ENCODE measurements at regions not wholly inside any gene's neighbourhood (a gene's known extent, or its start where the extent isn't known, plus 50 kb on each side); places are given as distances from the start of the nearest gene placed in this dataset.
"Not testable (repeated sequence)": the region's sequence is repeated elsewhere in the genome, so short reads cannot be mapped to it uniquely, and the experiment has no call there.

- intact Hi-C loops (cut with DNase I), result no loop called here
- Histone ChIP-seq H3K9me3 (no peaks in the 10 kb centered on the region), H3K4me1 (no peaks in the 10 kb centered on the region), H3K27ac (no peak overlapping the region), H3K36me3 (no peaks in the 10 kb centered on the region), H3K27me3 (no peaks in the 10 kb centered on the region), H3K4me3 (no peak overlapping the region)
- ATAC-seq (no peak), DNase-seq (no peak)
- no peak for TF ChIP-seq CTCF (IDR thresholded peaks at IDR 0.05)
Observed at GRCh38 chr7:52340067-52340466, 695.4 kb upstream of the POM121L12 start.

GRCh38 chr7:52328328-52328727 lies 707.1 kb upstream of the POM121L12 start:
- H3K27ac ChIP-seq; DNase-seq; H3K4me1 ChIP-seq; H3K27me3 ChIP-seq; intact Hi-C loops (cut with DNase I); ATAC-seq; H3K9me3 ChIP-seq; H3K36me3 ChIP-seq; H3K4me3 ChIP-seq: not testable (repeated sequence)

GRCh38 chr7:52325237-52325636 lies 710.2 kb upstream of the POM121L12 start:
- H3K27me3 ChIP-seq, result no peaks in the 10 kb centered on the region
- H3K4me3 ChIP-seq, result no peak overlapping the region
- no peak overlapping the region for H3K27ac ChIP-seq
- H3K36me3 ChIP-seq, result no peaks in the 10 kb centered on the region
- DNase-seq (no peak), ATAC-seq (no peak)
- TF ChIP-seq CTCF (IDR thresholded peaks at IDR 0.05), result no peak
- H3K4me1 ChIP-seq, result no peaks in the 10 kb centered on the region
- intact Hi-C loops (cut with DNase I), result no loop called here
- H3K9me3 ChIP-seq, result no peaks in the 10 kb centered on the region

GRCh38 chr7:52323202-52323746 lies 712.2 kb upstream of the POM121L12 start:
- DNase-seq (no peak), ATAC-seq (no peak)
- H3K9me3 ChIP-seq, result no peaks in the 10 kb centered on the region
- no peaks in the 10 kb centered on the region for H3K4me1 ChIP-seq
- H3K4me3 ChIP-seq, result no peak overlapping the region
- H3K36me3 ChIP-seq, result no peaks in the 10 kb centered on the region
- H3K27ac ChIP-seq, result no peak overlapping the region
- intact Hi-C loops (cut with DNase I), result no loop called here
- H3K27me3 ChIP-seq, result no peaks in the 10 kb centered on the region
- TF ChIP-seq CTCF (IDR thresholded peaks at IDR 0.05), result no peak

- DNase-seq, result no peak
- no peak overlapping the region for H3K27ac ChIP-seq
- H3K27me3 ChIP-seq, result no peaks in the 10 kb centered on the region
- H3K4me1 ChIP-seq, result no peaks in the 10 kb centered on the region
- no peak overlapping the region for H3K4me3 ChIP-seq
- TF ChIP-seq CTCF (IDR thresholded peaks at IDR 0.05), result no peak
- no peaks in the 10 kb centered on the region for H3K36me3 ChIP-seq
- intact Hi-C loops (cut with DNase I), result no loop called here
- ATAC-seq, result no peak
- no peaks in the 10 kb centered on the region for H3K9me3 ChIP-seq
Observed at GRCh38 chr7:52320610-52321009, 714.8 kb upstream of the POM121L12 start.

GRCh38 chr7:52317921-52318320 lies 717.5 kb upstream of the POM121L12 start:
- Histone ChIP-seq H3K27ac (no peak overlapping the region), H3K4me3 (no peak overlapping the region), H3K4me1 (no peaks in the 10 kb centered on the region), H3K27me3 (no peaks in the 10 kb centered on the region), H3K9me3 (no peaks in the 10 kb centered on the region), H3K36me3 (no peaks in the 10 kb centered on the region)
- ATAC-seq (no peak), DNase-seq (no peak)
- intact Hi-C loops (cut with DNase I), result no loop called here
- no peak for TF ChIP-seq CTCF (IDR thresholded peaks at IDR 0.05)
